Activated CD4-positive, alpha-beta T cell treated with anti-CD3 and anti-CD28 coated beads, Interleukin-2, amount 10 ng/mL, durations not matched to agents 24 days and 14 days (primary cell): ENCODE measurements at regions not wholly inside any gene's neighbourhood (a gene's known extent, or its start where the extent isn't known, plus 50 kb on each side); places are given as distances from the start of the nearest gene placed in this dataset.
"Not testable (repeated sequence)": the region's sequence is repeated elsewhere in the genome, so short reads cannot be mapped to it uniquely, and the experiment has no call there.

Source experiments
- DNase-seq: peaks from one replicate; pipeline ENCODE4 v3.0.0; 2022
- H3K27ac Mint-ChIP-seq: one replicate; pipeline ENCODE4 v1.8.0; 2022; ENCODE audit warnings: mild to moderate bottlenecking, mixed read lengths
- H3K27me3 Mint-ChIP-seq: one replicate; pipeline ENCODE4 v1.8.0; 2022; ENCODE audit warnings: mixed read lengths
- H3K36me3 Mint-ChIP-seq: one replicate; pipeline ENCODE4 v1.8.0; 2022; ENCODE audit warnings: low read depth, mild to moderate bottlenecking, mixed read lengths
- H3K4me1 Mint-ChIP-seq: one replicate; pipeline ENCODE4 v1.8.0; 2021; ENCODE audit warnings: mixed read lengths
- H3K4me3 Mint-ChIP-seq: one replicate; pipeline ENCODE4 v1.8.0; 2022; ENCODE audit warnings: mild to moderate bottlenecking, moderate library complexity, mixed read lengths
- H3K9me3 Mint-ChIP-seq: one replicate; pipeline ENCODE4 v1.8.0; 2021; ENCODE audit warnings: mixed read lengths
- intact Hi-C: fragments of 100-400 bp; cut with micrococcal nuclease; formaldehyde crosslinking; loops from one replicate; pipeline ENCODE4 v1.15.1; 2023

DNA sequence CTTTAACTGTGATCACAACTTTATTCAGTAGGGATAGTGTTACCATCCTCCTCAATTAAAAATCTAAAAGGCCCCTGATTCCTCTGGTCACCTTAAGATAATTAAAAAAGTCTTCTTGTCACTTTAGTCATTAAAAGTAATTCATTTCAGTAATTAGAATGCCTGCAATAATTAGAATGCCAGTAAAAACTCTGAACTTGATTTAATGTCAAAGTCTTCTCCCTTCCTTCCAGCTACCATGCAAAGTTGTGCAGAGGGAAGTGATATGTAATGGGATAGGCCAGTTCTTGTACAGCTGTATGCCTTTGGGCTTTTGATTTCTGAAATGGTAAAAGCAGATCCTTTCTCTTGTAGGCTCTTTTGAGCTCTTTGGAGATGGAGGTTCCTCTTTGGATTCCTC is 417.2 kb downstream of the ADAM29 start:
- no peak for DNase-seq
- Mint-ChIP-seq H3K4me3 (no peak overlapping the region), H3K4me1 (no peaks in the 10 kb centered on the region), H3K27ac (no peak overlapping the region), H3K27me3 (no peaks in the 10 kb centered on the region), H3K36me3 (no peaks in the 10 kb centered on the region), H3K9me3 (no peaks in the 10 kb centered on the region)
- intact Hi-C loops: no loop called here

DNA sequence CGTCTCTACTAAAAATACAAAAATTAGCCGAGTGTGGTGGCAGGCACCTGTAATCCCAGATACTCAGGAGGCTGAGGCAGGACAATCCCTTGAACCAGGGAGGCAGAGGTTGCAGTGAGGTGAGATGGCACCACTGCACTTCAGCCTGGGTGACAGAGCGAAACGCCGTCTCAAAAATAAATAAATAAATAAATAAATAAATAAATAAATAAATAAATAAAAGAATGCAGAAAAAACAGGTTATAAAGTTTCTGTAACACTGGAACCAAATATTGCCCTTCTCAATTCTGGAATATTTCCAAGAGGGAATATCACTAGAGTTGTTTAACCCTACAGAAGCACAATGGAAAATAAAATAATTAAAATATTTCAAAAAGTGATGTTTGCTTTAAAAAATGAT is 418.4 kb downstream of the ADAM29 start:
- H3K4me3 Mint-ChIP-seq, H3K27me3 Mint-ChIP-seq, H3K27ac Mint-ChIP-seq, H3K36me3 Mint-ChIP-seq, DNase-seq, intact Hi-C loops, H3K4me1 Mint-ChIP-seq, H3K9me3 Mint-ChIP-seq: not testable (repeated sequence)

DNA sequence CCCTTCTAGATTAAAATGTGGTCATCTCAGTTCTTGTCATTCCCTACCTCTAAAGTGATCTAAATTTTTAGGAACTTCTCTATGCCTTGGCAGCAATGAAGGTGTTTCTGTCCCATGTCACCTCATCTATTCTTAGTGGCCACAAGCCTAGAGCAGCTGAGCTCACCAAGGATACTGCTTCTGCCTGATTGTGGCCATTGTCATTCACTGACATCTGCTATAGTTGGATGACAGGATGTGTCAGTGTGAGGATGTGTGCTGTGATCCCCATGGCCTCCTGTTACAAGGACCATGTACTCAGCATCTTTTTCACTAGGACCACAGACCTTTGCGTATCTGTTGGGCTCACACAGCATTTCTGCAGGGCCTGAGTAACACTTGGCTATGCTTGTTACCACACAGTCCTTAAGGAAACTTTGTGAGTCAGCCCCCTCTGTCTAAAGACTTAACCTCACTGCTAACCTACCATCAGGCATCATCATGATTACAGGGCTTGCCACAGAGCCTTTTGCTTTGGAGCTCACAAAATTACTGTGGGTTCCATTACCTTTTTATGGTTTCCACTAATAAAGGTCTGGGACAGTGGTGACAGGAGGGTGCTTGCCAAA is 421.0 kb downstream of the ADAM29 start:
- Mint-ChIP-seq H3K27me3 (no peaks in the 10 kb centered on the region), H3K4me1 (no peaks in the 10 kb centered on the region), H3K27ac (no peak overlapping the region), H3K9me3 (no peaks in the 10 kb centered on the region), H3K4me3 (no peak overlapping the region), H3K36me3 (no peaks in the 10 kb centered on the region)
- intact Hi-C loops: no loop called here
- DNase-seq: no peak

DNA sequence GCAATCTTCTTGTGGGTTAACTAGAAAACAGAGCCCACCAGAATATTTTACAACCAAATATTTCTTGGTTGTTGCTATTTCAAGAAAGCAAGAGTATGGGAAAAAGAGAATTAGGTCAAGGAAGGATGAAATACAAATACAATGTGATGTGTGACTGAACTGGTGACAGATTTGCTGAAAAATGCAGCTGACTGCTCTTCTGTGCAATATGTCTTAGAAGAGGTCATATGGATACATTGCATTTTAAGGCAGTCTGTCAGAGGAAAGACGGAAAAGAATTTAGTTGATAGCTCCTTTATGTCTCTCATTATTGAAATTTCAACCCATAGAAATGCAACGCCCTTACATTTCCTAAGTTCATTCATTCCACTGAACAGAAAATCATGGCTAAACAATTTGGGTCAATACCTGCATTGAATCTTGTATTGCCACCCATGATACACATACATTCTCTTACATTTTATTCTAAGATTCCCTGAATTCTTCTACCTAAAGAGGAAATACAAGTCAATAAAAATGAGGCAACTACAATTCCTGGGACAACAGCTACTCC is 423.1 kb downstream of the ADAM29 start:
- Mint-ChIP-seq H3K4me3 (no peak overlapping the region), H3K4me1 (no peaks in the 10 kb centered on the region), H3K27me3 (no peaks in the 10 kb centered on the region), H3K27ac (no peak overlapping the region), H3K9me3 (no peaks in the 10 kb centered on the region), H3K36me3 (no peaks in the 10 kb centered on the region)
- intact Hi-C loops: no loop called here
- no peak for DNase-seq

DNA sequence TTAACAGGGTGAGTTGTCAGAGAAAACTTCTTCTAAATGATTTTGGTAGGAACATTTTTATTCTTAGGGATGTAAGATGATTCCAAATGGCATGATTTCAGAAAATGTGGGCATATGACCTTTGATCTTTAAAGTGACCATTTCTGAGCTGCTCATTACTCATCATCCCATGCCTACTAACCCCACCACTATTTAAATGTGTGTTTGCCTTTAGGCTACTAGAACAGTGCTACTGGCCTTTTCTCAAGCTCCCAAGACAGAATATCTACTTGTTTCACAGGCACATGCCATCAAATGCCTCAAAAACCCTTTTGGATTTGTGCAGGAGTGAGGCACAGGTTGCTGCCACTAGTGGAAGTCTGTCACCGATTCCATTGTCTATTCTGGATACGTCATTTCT is 428.2 kb downstream of the ADAM29 start:
- Mint-ChIP-seq H3K4me3 (no peak overlapping the region), H3K4me1 (no peaks in the 10 kb centered on the region), H3K27ac (no peak overlapping the region), H3K9me3 (no peaks in the 10 kb centered on the region), H3K36me3 (no peaks in the 10 kb centered on the region), H3K27me3 (no peaks in the 10 kb centered on the region)
- intact Hi-C loops: no loop called here
- no peak for DNase-seq

DNA sequence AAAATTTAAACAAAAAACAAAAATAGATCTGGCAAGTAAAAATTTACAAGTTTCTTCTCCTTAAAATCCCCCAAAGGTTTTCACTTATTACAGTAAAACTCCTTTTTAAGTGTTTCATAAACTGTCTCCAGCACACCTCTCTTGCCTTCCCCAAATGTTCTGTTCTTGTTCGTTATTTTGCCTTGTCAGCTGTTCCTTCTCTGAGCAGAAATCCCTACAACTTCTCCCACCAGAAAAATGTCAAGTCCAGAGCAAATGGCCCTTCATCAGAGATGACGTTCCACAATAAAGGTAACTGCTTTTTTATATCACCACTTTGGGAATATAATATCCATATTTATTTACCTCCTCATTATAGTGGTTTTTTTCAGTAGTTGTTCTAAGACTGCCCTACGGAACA is 432.1 kb downstream of the ADAM29 start:
- DNase-seq: no peak
- H3K4me1 Mint-ChIP-seq: no peaks in the 10 kb centered on the region
- H3K27me3 Mint-ChIP-seq: no peaks in the 10 kb centered on the region
- H3K9me3 Mint-ChIP-seq: no peaks in the 10 kb centered on the region
- no peaks in the 10 kb centered on the region for H3K36me3 Mint-ChIP-seq
- intact Hi-C loops: no loop called here
- no peak overlapping the region for H3K4me3 Mint-ChIP-seq
- no peak overlapping the region for H3K27ac Mint-ChIP-seq

DNA sequence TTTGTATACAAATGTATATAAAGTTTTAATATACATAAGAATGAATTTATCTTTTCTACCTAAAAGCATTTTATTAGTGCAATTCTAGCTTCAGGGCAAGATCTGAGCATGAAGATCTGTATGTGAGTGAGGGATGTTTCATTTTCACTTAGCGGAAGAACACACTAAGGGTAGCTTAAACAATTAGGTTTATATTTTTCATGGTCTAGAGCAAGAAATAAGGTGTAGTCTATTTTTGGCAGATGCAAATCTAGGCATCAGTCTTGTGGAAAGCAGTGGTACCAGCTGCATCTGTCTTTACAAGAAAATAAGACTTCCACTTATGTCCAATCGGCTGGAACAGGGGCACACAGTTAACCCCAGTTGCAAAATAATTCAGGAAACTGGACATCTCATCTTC is 433.3 kb downstream of the ADAM29 start:
- Mint-ChIP-seq H3K27ac (no peak overlapping the region), H3K4me3 (no peak overlapping the region), H3K27me3 (no peaks in the 10 kb centered on the region), H3K4me1 (no peaks in the 10 kb centered on the region), H3K36me3 (no peaks in the 10 kb centered on the region), H3K9me3 (no peaks in the 10 kb centered on the region)
- intact Hi-C loops: no loop called here
- no peak for DNase-seq

DNA sequence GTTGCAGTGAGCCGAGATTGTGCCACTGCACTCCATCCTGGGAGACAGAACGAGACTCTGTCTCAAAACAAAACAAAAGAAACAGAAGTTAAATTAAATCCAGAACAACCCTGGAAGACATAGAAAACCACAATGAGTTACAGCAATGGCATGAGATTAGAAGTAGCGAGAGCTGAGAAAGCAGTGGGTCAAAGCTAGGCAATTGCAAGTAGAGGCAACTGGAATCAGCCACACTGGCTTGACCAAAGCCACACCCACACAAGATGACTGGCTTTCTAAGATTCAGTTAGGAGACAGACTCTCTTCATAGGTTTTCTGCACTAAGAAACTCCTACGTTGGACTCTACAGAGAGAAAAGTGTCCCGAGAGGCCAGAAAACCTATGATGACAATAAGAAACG is 443.0 kb downstream of the GPM6A start:
- H3K27me3 Mint-ChIP-seq: no peaks in the 10 kb centered on the region
- H3K9me3 Mint-ChIP-seq: no peaks in the 10 kb centered on the region
- no peak for DNase-seq
- H3K36me3 Mint-ChIP-seq: no peaks in the 10 kb centered on the region
- no peaks in the 10 kb centered on the region for H3K4me1 Mint-ChIP-seq
- H3K27ac Mint-ChIP-seq: no peak overlapping the region
- no peak overlapping the region for H3K4me3 Mint-ChIP-seq
- intact Hi-C loops: no loop called here

DNA sequence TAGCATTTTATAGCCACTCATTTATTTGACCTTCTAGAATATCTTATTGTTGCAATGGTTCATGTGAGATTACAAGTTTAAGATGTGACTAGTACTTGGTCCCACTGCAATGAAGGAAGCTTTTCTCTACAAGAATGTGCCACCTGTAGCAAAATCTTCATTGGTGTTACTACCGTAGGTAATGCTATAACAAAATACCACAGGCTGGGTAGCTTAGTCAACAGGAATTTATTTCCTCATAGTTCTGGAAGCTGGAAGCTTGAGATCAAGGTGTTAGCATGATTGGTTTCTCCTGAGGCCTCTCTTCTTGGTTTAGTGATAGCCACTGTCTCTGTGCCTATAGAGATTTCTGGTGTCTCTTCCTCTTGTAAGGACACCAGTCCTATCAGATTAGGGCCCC is 441.0 kb downstream of the GPM6A start:
- no peaks in the 10 kb centered on the region for H3K9me3 Mint-ChIP-seq
- no peak overlapping the region for H3K4me3 Mint-ChIP-seq
- intact Hi-C loops: no loop called here
- H3K36me3 Mint-ChIP-seq: no peaks in the 10 kb centered on the region
- no peaks in the 10 kb centered on the region for H3K4me1 Mint-ChIP-seq
- H3K27me3 Mint-ChIP-seq: no peaks in the 10 kb centered on the region
- no peak for DNase-seq
- no peak overlapping the region for H3K27ac Mint-ChIP-seq

DNA sequence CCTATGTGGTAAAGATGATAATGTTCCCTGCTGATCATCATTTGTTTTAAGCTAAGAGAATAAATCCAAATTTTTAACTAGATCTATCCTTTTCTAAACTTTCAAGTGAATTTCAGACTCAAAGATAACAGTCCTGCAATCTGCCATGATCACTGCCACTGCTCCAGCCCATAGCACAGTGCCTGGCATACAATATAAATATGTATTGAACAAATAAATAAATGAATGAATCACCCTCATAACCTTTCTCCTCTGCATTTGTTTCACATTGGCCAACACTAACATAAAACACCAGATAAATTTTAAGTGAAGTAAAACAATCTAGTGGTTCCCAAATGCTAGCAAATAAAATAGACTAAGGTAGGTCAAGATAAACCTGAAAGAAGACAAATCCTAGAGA is 439.0 kb downstream of the GPM6A start:
- H3K9me3 Mint-ChIP-seq: no peaks in the 10 kb centered on the region
- DNase-seq: no peak
- H3K4me3 Mint-ChIP-seq: no peak overlapping the region
- H3K4me1 Mint-ChIP-seq: no peaks in the 10 kb centered on the region
- no peaks in the 10 kb centered on the region for H3K36me3 Mint-ChIP-seq
- H3K27me3 Mint-ChIP-seq: no peaks in the 10 kb centered on the region
- intact Hi-C loops: no loop called here
- no peak overlapping the region for H3K27ac Mint-ChIP-seq

DNA sequence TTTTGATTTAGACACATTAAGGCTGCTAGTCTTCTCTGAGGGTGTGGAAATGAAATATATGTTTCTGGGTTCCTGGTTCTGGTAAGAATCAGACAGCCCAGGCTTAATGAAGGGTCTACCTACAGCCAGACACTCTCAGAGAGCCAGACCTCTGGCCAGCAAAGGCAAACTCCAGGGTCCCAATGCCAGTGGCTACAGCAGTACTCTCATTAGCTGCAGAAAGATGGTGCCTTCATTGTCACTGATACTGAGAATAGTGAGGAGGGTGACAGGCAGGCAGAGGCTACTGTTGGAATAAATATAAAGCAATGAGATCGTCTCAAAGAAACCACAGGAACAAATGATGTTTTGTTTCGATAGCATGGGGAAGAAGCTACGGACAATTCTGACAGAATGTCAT is 437.6 kb downstream of the GPM6A start:
- H3K4me1 Mint-ChIP-seq: no peaks in the 10 kb centered on the region
- intact Hi-C loops: no loop called here

DNA sequence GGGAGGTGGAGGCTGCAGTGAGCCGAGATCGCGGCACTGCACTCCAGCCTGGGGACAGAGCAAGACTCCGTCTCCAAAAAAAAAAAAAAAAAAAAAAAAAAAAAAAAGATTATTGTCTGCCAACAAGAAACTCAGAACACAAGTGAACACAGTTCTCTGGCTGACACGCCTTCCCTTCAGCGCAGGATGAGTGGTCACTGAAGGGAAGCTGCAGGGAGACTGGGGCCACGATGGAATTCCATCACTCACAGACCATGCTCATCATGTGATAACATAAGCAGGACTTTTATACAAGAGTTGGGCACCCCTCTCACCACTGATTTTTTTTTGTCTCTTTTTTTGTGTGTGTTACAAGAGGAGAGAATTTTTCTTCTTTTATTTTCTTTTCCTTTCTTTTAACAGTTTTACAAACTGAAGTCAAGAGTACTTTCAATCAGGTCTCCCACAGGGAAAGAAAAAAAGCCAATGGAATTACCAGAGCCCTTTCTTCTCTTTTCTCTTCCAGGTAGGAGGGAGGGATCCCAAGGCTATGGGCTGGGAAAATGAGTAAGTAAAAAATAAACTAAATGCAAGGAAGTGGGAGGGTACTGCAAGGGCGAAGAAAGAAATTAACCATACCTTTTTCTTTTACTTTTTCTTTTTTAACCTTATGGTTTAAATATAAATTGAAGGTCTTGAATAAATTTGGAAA is 435.6 kb downstream of the GPM6A start:
- intact Hi-C loops: no loop called here
- Mint-ChIP-seq H3K36me3 (no peaks in the 10 kb centered on the region), H3K27ac (no peak overlapping the region), H3K4me1 (no peaks in the 10 kb centered on the region), H3K27me3 (no peaks in the 10 kb centered on the region), H3K4me3 (no peak overlapping the region), H3K9me3 (no peaks in the 10 kb centered on the region)
- no peak for DNase-seq

More for the DNA sequence above, 437.6 kb downstream of the GPM6A start:
- Mint-ChIP-seq H3K27ac (no peak overlapping the region), H3K4me3 (no peak overlapping the region), H3K36me3 (no peaks in the 10 kb centered on the region), H3K27me3 (no peaks in the 10 kb centered on the region), H3K9me3 (no peaks in the 10 kb centered on the region)
- DNase-seq: no peak

DNA sequence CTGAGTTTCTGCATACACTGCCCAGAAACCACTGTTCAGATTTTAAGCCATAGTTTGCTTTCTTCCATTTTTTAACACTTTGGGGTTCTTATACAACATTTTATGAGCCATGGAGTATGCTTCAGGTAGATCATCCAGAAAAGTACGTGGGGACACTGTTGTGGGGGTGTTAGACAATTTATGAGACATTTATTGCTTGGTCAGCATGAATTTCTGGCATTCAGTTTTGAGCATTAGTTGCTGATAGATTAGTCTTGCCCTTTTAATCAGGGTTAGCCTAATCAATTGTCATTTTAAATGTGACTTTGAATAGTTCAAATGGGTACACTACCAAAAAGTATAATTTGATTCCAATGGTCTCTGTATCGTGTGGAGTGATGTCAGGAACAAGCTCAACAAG is 434.9 kb downstream of the GPM6A start:
- no peak overlapping the region for H3K27ac Mint-ChIP-seq
- intact Hi-C loops: no loop called here
- no peaks in the 10 kb centered on the region for H3K4me1 Mint-ChIP-seq
- H3K9me3 Mint-ChIP-seq: no peaks in the 10 kb centered on the region
- H3K36me3 Mint-ChIP-seq: no peaks in the 10 kb centered on the region
- DNase-seq: no peak
- no peak overlapping the region for H3K4me3 Mint-ChIP-seq
- H3K27me3 Mint-ChIP-seq: no peaks in the 10 kb centered on the region

DNA sequence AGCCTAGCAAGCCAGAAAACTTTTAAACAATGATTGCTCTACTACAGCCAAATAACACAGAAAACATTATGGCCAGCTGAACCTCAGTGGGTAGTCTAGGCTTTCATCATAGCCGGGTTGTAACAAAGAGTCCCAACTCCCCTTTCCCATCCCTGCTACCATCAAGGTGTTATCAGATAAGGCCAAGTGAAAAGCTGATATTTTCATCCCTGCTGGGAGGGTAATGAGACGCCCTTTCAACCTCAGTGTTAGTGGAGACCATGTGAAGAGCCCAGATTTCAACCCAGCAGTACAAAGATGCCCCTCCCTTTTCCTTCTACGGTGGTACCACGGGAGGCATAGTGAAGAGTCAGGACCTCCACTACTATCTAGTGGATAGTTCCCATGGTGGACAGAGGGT is 433.7 kb downstream of the GPM6A start:
- no peak overlapping the region for H3K4me3 Mint-ChIP-seq
- H3K9me3 Mint-ChIP-seq: no peaks in the 10 kb centered on the region
- DNase-seq: no peak
- no peaks in the 10 kb centered on the region for H3K36me3 Mint-ChIP-seq
- intact Hi-C loops: no loop called here
- no peaks in the 10 kb centered on the region for H3K4me1 Mint-ChIP-seq
- no peak overlapping the region for H3K27ac Mint-ChIP-seq
- H3K27me3 Mint-ChIP-seq: no peaks in the 10 kb centered on the region

DNA sequence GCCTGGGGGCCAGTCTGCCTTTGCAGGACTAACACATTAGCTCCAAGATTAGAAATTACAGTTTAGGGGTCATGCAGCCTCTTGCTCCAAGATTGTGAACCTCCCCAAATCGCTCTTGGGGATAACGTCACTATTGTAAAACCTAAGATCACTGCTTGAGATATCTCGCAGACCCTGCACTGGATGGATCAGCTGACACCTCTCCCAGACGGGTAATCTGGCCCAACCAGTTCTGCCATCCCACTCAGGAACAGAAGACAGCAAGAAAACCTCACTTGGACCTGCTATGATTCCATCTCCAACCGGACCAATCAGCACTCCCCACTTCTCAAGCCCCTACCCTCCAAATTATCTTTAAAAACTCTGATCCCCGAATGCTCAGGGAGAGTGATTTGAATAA is 431.2 kb downstream of the GPM6A start:
- Mint-ChIP-seq H3K9me3 (no peaks in the 10 kb centered on the region), H3K4me1 (no peaks in the 10 kb centered on the region), H3K4me3 (no peak overlapping the region), H3K27me3 (no peaks in the 10 kb centered on the region), H3K36me3 (no peaks in the 10 kb centered on the region), H3K27ac (no peak overlapping the region)
- intact Hi-C loops: no loop called here
- no peak for DNase-seq
